Stimulated activated CD4-positive, alpha-beta T cell treated with anti-CD3 and anti-CD28 coated beads, Interleukin-4, amount 100 ng/mL, for 48 hours (primary cell): ENCODE measurements at regions not wholly inside any gene's neighbourhood (a gene's known extent, or its start where the extent isn't known, plus 50 kb on each side); places are given as distances from the start of the nearest gene placed in this dataset.

Source experiments
- DNase-seq, 2 donors: peaks; one replicate each; pipeline ENCODE4 v3.0.0-alpha.2; 2020; ENCODE audit warnings: low read depth in 2 of 2

GRCh38 chr16:49127103-49127502 is 154.5 kb downstream of the CBLN1 start:
- no peak for DNase-seq

- DNase-seq = no peak
Observed at GRCh38 chr16:49121636-49122035, 160.0 kb downstream of the CBLN1 start.

GRCh38 chr16:49120631-49121030 is 161.0 kb downstream of the CBLN1 start:
- DNase-seq = no peak

GRCh38 chr16:49116873-49117272 is 164.8 kb downstream of the CBLN1 start:
- DNase-seq = no peak

GRCh38 chr16:49115956-49116355 is 165.7 kb downstream of the CBLN1 start:
- DNase-seq = no peak

GRCh38 chr16:49112754-49113153 is 168.9 kb downstream of the CBLN1 start:
- no peak for DNase-seq

- no peak for DNase-seq
Observed at GRCh38 chr16:49111351-49111750, 170.3 kb downstream of the CBLN1 start.

- DNase-seq = no peak
Observed at GRCh38 chr16:49108611-49109010, 173.0 kb downstream of the CBLN1 start.

- DNase-seq = no peak
Observed at GRCh38 chr16:49103298-49103697, 178.3 kb downstream of the CBLN1 start.

- DNase-seq = no peak
Observed at GRCh38 chr16:49101997-49102396, 179.6 kb downstream of the CBLN1 start.

GRCh38 chr16:49100366-49100765 is 181.3 kb downstream of the CBLN1 start:
- no peak for DNase-seq

GRCh38 chr16:49097964-49098363 is 183.7 kb downstream of the CBLN1 start:
- no peak for DNase-seq

GRCh38 chr16:49096176-49096945 is 185.3 kb downstream of the CBLN1 start:
- no peak for DNase-seq

GRCh38 chr16:49095539-49095938 is 186.1 kb downstream of the CBLN1 start:
- no peak for DNase-seq

- no peak for DNase-seq
Observed at GRCh38 chr16:49094471-49094870, 187.2 kb downstream of the CBLN1 start.

GRCh38 chr16:49093939-49094338 is 187.7 kb downstream of the CBLN1 start:
- DNase-seq = no peak

- DNase-seq = no peak
Observed at GRCh38 chr16:49092704-49093103, 188.9 kb downstream of the CBLN1 start.

- no peak for DNase-seq
Observed at GRCh38 chr16:49089533-49089932, 192.1 kb downstream of the CBLN1 start.

- DNase-seq = no peak
Observed at GRCh38 chr16:49089039-49089438, 192.6 kb downstream of the CBLN1 start.

GRCh38 chr16:49085686-49086085 is 196.0 kb downstream of the CBLN1 start:
- DNase-seq = no peak

- DNase-seq = no peak
Observed at GRCh38 chr16:49084628-49085390, 196.8 kb downstream of the CBLN1 start.

GRCh38 chr16:49081554-49081953 is 200.1 kb downstream of the CBLN1 start:
- DNase-seq = no peak

- no peak for DNase-seq
Observed at GRCh38 chr16:49081086-49081485, 200.6 kb downstream of the CBLN1 start.
